CD4-positive, alpha-beta T cell treated with Interleukin-21 for 1 hour (primary cell): ENCODE measurements at regions not wholly inside any gene's neighbourhood (a gene's known extent, or its start where the extent isn't known, plus 50 kb on each side); places are given as distances from the start of the nearest gene placed in this dataset.
"Not testable (repeated sequence)": the region's sequence is repeated elsewhere in the genome, so short reads cannot be mapped to it uniquely, and the experiment has no call there.

ENCODE experiments used
- DNase-seq: peaks from one replicate; pipeline ENCODE4 v3.0.0-alpha.2; 2020

DNA sequence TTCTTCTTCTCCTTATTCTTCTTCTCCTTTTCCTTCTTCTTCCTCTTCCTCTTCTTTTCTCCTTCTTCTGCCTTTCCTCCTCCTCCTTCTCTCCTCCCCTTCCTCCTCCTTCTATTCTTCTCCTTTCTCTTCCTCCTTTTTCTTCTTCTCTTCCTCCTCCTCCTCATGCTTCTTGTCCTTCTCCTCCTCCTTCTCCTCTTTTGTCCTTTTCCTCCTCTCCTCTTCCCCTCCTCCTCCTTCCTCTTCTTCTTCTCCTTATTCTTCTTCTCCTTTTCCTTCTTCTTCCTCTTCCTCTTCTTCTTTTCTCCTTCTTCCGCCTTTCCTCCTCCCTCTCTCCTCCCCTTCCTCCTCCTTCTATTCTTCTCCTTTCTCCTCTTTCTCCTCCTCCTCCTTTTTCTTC lies 1258.2 kb downstream of the TYW1 start:
- DNase-seq: not testable (repeated sequence)

DNA sequence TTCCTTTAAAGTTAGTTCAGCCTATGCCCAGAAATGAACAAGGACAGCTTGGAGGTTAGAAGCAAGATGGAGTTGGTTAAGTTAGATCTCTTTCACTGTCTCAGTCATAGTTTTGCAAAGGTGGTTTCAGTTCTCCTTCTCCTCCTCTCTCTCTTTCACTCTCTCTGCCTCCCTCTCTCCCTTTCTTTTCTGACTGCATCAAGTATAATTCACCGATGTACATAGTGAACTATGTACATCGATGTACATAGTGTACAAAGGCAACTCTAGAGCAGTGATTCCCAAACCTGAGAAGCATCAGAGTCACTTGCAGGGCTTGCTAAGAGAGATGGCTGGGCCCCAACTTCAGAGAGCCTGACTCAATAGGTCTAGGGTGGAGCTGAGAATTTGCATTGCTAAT lies 1259.7 kb downstream of the TYW1 start:
- DNase-seq: no peak

DNA sequence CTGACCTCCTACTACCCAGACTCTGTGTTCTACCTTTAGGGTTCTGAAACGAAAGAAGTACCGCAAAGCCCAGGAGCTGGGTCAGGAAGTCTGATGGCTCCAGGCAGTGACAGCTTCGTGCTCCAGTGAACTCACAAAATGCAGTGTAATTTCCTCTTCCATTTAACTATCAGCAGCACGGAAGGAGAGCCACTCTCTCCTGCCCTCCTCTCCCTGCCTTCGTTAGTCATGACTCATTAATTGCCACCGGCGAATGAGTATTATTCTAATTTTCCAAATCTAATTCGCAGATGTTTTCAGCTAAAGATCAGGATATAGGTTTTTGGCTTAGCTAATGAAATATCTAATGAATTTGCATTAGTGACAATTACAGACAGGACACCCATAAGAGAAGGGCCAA lies 1262.0 kb downstream of the TYW1 start:
- DNase-seq: no peak

DNA sequence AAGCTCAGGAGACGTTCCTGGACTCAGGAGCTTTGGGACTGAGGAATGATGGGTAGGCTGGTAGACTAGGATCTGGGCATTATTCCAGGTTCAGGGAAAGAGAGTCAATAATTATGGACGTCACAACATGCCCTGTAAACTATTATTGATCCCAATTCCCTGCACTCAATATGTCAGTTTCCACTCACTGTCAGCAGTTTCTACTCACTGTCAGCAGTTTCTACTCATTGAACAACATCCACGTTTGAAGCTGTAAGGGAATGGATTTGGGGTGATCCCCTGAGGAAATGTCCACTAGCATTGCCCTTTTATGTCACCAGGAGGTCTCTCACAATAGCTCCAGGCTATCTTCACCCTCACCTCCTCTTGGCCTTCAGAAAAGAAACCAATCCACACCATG lies 1268.6 kb downstream of the TYW1 start:
- DNase-seq: no peak

DNA sequence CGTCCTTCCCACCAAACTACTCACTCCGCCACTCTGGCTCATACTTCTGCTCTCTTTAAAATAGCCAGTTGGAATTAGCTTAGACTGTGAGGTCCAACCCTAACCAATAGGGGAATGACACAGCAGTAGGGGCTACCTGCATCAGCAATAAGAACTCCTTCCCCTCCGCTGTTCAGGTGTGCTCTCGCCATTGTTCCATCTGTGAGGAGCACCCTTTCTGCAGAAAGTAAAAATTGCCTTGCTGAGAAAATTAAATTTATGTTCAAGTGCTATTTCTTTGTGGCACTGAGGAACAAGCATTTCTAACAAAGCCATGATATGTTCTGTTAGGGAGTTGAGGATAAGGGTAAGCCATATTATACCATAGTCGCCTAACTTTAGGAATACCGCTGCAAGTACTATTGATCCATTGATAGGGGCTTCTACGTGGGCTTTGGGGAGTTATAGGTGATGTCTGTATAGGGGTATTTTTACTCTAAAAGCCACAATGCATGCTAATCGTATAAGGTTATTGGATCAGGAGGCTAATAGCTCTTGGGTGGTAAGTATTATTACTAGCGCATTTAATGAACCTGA lies 1269.5 kb downstream of the TYW1 start:
- DNase-seq: no peak

DNA sequence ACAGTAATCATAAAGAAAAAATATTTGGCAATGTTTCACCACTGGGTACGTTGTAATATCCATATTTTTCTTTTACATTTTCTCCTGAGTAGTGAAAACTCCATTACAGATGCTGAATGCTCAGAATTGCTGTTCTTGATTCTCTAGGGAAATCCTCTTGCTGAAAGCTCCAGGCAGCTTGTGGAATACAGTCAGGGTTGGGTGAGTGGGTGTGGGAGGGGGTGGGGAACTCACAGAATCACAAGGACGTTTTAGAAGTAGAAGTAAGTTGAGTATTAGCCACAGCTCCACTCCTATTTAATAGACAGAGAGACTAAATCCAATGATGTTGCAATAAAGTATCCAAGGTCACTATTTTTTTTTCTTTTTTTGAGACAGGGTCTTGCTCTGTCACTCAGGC lies 1270.9 kb downstream of the TYW1 start:
- DNase-seq: no peak

DNA sequence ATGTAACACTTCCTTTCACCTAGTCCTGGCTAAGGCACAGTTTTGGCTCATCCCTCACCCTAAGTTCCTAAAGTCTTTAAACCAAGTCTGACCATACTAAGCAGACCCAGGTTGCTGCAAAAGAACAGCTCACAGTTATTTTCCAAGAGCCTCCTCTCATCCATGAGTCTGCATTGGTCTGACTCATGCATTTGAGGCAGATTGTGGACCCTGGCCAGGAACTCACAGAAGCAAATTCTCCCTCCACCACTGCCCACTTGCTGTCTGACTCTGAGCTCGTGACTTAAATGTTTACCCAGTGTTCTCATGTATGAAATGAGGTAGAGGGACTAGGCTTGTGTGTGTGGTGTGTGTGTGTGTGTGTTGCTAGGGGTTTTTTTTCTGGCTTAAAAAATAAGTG lies 1272.8 kb downstream of the TYW1 start:
- DNase-seq: no peak

DNA sequence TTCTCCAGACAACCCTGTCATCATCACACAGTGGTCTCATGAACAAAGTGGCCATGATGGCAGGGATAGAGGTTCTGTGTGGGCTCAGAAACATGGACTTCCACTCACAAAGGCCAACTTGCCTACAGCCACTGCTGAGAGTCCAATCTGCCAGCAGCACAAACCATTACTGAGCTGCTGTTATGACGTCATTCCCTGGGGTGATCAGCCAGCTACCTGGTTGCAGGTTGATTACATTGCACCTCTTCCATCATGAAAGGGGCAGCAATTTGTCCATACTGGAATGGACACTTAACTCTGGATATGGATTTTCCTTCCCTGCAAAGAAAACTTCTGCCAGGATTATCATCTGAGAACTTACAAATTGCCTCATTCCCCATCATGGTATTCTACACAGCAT lies 1275.9 kb downstream of the TYW1 start:
- DNase-seq: no peak

DNA sequence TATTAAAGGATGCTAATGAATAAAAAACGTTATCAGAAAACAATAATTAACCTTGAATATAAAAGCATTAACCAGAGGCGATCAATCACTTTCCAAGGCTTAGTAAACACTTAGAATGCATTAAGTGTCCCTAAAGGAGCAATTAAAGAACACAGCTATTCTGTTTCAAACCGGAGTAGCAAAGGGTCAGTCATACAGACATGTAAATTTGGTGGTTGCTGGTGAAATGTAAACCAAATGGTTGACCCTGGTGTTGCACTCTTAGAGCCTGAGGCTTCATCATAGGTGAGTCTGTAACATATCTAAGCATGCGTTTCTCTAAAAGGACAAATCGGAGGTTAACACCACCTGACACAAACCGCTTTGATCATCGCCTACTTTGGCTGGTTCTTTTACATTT lies 1280.1 kb downstream of the TYW1 start:
- no peak for DNase-seq

DNA sequence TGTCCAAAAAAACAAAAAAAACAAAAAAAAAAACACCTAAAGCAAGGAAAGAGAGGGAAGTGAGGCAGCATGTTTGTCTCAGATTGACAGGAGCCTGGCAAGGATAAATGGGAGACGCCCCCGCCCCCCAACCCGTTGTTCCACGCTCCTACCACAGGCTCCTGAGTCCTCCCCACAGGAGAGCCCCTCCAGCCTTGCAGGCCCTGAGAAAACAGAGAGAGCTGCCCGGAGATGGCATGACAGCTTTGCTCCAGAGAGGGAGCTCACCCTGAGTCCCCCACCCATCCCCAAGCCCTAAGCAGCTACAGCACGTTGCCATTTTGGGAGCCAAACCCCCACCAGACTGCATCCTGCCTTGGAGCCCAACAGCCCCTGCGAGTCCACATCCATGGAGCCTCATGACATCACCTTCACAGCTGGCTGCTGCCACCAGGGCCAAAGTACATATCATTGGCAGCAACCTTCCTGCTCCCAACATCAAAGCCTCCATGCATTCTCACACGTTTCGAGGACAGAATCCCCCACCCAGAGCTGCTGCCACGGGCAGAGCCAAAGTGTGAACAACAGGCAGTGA lies 1283.3 kb downstream of the TYW1 start:
- no peak for DNase-seq

DNA sequence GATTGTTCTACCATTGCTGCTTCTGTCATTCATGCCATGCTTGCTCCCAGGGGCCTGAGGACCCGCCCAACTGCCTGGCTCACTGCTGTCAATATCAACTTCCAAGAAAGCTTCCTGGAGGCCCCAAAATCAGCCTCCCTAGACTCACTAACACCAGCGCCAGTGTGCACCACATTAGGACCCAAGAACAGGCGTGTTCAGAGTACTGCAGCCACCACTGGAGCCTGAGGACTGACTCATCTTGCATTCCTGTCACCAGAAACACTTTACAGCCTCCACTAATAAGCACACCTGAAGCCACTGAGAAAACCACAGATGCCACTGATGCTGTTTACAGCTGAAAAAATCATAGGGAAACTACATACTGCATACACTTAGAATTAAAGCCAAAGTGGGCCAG lies 1284.3 kb downstream of the TYW1 start:
- DNase-seq: no peak

DNA sequence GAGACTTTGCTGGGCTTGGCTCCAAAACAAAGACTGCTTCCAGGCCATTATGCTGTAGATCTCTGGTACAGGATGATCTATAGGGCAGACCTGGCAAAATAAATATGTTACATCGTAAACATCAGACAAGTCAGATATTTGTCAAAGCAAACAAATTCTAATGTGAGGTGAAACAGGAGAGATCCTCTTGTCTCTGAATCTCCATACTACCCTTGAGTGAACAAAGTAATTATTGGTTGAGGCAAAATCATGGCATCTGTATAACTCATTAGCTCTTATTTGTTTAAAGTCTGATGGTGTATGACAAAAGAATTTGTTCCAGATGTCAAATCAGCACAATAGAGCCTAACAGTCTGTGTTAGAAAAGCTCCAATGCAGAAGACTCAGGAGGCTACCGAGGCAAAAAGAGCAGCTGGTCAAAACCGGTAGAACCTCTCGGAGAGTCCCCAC lies 1291.5 kb downstream of the TYW1 start:
- no peak for DNase-seq

DNA sequence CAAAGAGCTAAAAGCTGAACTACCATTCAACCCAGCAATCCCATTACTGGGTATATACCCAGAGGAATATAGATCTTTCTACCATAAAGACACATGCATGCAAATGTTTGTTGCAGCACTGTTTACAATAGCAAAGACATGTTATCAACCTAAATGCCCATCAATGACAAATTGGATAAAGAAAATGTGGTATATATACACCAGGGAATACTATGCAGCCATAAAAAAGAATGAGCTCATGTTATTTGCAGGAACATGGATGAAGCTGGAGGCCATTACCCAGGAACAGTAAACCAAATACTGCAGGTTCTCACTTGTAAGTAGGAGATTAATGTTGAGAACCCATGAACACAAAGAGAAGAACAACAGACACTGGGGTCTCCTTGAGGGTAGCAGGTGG lies 1295.1 kb downstream of the TYW1 start:
- DNase-seq: no peak

DNA sequence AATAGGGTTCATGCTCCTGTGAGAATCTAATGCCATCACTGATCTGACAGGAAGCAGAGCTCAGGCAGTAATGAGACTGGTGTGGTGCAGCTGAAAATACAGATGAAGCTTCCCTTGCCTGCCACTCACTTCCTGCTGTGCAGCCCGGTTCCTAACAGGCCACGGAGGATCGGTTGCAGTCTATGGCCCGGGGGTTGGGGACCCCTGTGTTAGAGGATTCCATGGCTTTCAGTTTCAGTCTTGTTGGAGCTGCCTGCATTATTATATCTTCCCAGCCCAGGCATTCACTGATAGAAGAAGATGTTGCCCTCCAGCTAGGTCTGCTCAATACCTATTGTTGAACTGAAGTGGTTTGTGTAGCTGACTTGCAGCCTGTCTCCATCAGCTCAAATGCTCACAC lies 1298.8 kb downstream of the TYW1 start:
- DNase-seq: no peak

DNA sequence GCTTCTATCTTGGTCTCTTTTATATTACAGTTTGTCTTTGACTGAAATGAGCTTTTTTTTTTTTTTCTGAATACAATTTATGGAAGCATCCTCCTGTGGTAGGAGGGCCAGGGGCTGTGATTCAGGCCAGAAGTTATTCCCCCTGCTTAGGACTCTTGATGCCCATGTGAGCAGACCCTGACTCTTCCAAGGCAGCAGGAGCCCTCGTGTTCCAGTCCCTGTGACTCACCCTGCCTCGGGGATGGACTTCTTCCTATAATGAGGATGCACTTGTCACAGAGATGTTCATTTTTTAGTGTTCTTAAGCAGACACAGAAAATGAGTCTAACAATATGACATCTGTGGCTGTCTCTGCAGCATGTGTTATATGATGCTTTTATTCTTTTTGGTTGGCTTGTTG lies 1293.7 kb upstream of the AUTS2 start:
- no peak for DNase-seq

DNA sequence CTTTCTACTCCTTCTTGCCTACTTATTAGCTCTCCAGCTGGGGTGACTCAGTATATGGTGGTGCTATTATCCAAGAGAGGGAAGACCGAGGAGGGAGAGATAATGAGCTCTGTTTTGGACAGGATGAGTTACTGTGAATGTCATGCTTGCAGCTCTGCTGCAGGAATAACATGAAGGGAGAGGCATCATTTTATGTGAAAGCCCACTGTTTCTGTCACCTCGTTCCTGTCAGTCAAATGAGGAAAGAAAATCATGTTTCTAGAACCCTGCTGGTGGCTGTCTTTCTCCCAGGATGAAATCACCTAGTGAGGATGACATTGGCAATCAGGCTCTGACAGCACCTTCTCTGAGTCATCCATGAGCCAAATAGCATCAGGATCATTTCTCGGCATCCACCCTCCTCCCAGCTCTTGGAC lies 1291.6 kb upstream of the AUTS2 start:
- DNase-seq: no peak

DNA sequence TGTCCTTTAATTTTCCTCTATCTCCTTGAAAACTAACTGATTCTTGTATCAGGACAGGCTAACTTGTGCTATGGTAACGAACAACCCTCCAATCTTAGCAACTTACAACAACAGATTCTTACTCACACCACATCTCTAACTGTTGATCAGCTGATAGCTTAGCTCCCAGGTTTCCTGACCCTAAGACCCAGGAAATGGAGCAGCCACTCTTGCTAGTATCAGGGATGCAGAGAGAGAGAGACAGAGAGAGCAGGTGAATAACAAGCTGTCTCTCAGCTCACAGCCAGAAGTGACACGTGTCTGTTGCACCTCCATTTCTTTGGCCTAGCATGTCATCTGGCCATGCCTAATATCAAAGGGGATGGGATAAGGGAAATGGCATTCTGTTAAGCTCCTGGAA lies 1289.0 kb upstream of the AUTS2 start:
- no peak for DNase-seq

DNA sequence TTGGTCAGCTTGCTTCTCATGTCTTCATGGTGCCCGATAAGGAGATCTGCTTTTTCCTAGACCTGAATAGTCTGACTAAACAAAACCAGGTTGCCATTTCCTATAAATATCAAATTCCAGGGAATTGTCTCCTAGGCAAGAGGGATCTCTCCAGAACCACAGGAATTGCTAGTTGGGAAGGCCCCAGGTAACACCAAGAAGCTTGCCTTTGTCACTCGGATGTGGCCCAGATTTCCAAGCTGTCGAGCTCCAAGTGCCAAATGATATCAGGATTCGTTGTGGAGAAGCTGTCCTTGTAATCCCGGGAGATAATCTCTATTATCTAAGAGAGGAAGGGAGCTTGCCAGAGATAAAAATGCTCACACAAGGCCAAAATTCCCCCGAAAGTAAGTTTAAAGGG lies 1288.5 kb upstream of the AUTS2 start:
- no peak for DNase-seq

DNA sequence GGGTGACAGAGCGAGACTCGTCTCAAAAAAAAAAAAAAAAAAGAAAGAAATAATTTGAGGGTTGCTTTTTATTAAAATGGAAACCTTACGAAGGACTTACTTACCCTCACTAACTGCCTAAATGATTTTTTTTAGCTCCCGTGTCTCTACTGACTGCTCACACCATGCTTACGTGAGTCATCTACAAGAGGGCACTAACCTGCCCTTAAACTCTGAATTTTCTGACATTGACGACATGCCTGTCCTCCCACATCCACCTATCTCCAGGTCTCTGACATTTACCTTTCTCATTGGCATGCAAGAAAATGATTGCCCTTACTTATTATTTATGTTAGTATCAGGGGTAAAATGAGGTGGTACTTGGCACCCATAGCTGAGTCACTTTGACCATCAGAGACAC lies 1286.3 kb upstream of the AUTS2 start:
- no peak for DNase-seq

DNA sequence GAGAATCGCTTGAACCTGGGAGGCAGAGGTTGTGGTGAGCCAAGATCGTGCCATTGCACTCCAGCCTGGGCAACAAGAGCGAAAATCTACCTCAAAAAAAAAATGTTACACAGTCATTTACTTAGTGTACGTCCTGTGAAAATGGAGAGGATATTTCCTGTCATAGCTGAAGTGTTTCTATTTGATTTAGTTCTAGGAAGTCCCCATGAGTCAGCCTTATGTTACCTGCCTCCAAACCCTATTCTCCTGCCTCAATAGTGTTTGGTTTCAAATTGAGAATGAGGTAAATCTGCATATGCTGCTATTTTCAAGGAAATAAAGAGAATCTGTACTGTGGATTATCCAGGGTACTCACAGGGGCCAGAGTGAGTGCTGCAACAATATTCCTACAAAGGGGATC lies 1284.5 kb upstream of the AUTS2 start:
- DNase-seq: no peak

DNA sequence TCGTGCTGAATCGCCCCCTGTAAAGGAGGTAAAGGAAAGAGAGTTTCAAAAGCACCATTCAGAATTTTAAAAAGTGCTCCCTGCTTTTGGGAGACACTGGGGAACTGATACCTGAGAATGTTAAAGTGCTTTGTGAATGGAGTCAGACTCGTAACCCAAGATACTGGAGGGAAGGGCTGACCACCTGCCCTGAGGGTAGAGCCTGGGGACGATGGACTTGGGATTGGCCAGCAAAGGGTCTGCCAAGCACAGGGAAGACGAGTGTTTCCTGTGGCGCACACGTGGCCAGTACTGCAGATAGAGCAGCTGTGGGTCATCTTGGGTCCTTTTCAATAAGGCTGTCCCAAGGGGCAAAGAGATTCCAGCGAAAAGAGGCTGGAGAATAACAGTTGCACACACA lies 1284.1 kb upstream of the AUTS2 start:
- DNase-seq: no peak

DNA sequence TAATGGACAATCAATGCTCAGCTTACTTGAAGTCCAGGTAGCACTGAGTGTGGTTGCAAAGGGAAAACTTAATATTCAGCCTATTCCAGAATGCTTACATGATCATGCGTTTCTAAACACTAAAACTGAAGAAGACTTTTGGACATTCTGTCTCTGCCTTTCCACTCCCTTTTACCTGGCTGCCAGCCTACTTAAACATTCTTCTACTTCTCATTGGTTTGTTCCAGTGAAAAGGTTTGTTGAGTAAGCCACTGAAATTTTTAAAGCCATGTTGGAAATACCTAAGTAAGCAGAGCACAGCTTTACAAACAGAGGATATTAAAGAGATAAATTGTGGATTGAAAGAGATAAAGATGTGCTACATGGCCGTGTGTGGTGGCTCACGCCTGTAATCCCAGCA lies 1280.8 kb upstream of the AUTS2 start:
- DNase-seq: no peak

DNA sequence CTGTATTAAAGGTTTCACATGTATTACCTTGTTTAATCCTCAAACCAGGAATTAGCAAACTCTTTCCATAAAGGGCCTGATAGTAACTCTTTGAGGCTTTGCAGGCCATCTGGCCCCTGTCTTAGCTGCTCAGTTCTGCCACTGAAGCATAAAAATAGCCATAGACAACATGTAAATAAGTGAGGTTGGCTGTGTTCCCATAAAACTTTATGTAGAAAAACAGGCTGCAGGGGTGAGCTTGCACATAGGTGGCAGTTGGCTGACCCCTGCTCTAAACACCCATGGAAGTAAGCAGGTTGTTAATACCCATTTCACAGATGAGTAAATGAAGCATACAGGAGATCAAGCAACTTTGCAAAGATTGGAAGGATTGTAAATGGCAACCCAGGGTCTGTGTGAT lies 1279.2 kb upstream of the AUTS2 start:
- no peak for DNase-seq

DNA sequence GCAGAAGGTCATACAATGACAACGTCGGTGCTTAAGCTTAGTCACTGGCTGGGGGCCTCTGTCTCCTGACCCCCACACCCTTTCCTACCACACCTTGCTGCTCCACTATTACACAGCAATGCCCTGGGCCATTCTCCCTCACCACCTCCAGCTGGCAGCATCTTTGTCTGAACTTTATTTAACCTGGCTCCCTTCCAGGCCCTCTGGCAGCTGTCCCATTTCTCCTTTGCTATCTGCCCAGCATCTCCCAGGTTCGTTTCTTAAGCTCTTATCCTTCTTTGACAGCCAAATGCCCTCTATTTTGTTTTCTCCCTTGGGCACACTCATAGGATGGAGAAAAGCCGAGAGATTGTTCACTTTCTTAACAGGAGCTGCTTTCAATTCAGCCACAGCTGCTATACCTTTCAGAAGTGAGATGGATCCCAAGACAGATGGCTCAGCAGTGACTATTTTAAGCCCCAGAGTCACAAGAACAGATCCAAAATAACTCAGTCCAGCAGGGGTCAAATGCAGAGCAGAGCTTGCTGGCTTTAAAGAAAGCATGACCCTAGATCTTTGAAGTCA lies 1277.1 kb upstream of the AUTS2 start:
- no peak for DNase-seq
